GM12892 (cell line): ENCODE measurements at regions not wholly inside any gene's neighbourhood (a gene's known extent, or its start where the extent isn't known, plus 50 kb on each side); places are given as distances from the start of the nearest gene placed in this dataset.

Experiments
- DNase-seq: peaks from one replicate; pipeline ENCODE4 v3.0.0; 2011; ENCODE audit not compliant: insufficient read length
- FAIRE-seq: peaks from 2 replicates; lab custom pipeline; 2011; peaks lifted over from hg19 to GRCh38; lab: Jason Lieb, UNC
- POLR2A ChIP-seq: IDR thresholded peaks from 2 replicates; pipeline ENCODE4 v1.6.1; 2011; ENCODE audit warnings: low read depth, low read length, control low read depth
- POLR2AphosphoS5 ChIP-seq: IDR thresholded peaks from 2 replicates; pipeline ENCODE4 v1.6.1; 2011; ENCODE audit warnings: low read depth, low read length, control low read depth
- TAF1 ChIP-seq: IDR thresholded peaks from 2 replicates; pipeline ENCODE4 v1.6.1; 2011; ENCODE audit warnings: low read depth, mild to moderate bottlenecking, control low read depth, low read length, borderline replicate concordance

GRCh38 chr12:107543416-107543815 lies 142.2 kb upstream of the PWP1 start:
- no peak for TF ChIP-seq POLR2A
- TF ChIP-seq TAF1: no peak
- TF ChIP-seq POLR2AphosphoS5: no peak
- FAIRE-seq (no peak), DNase-seq (no peak)

GRCh38 chr12:107543841-107544240 lies 141.8 kb upstream of the PWP1 start:
- TF ChIP-seq POLR2AphosphoS5 (no peak), POLR2A (no peak), TAF1 (no peak)
- no peak for FAIRE-seq
- no peak for DNase-seq

GRCh38 chr12:107544937-107545336 lies 140.7 kb upstream of the PWP1 start:
- TF ChIP-seq POLR2AphosphoS5: no peak
- TF ChIP-seq TAF1: no peak
- no peak for TF ChIP-seq POLR2A
- DNase-seq: no peak
- no peak for FAIRE-seq

DNA sequence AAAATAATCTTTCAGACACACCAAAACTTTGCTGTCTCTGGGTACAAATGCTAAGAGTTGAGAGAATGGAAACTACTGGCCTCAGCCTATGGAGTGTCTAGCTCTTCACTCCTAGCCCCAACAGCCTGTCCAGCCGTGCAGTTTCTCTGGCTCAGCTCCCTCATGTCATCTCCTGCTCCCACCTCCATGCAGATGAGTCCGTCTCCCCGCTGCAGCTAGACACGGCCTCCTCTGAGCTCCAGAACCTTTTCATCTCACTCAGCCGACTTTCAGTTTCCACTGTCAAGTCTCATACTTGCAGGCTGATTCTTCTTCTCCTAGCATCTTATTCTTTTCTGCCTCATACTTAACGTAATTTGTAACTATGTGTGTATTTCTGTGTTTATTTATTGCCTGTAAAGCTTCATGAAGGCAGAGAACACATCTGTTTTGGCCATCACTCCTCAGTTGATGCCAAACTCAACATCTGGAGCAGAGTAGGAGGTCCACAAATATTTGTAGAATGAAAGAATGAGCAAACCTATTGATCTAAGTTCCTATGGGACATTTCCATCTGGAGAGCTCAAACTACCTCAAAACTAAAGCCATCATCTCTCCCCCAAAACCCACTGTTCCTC lies 139.8 kb upstream of the PWP1 start:
- DNase-seq (no peak), FAIRE-seq (no peak)
- TF ChIP-seq POLR2A (no peak), POLR2AphosphoS5 (no peak), TAF1 (no peak)

DNA sequence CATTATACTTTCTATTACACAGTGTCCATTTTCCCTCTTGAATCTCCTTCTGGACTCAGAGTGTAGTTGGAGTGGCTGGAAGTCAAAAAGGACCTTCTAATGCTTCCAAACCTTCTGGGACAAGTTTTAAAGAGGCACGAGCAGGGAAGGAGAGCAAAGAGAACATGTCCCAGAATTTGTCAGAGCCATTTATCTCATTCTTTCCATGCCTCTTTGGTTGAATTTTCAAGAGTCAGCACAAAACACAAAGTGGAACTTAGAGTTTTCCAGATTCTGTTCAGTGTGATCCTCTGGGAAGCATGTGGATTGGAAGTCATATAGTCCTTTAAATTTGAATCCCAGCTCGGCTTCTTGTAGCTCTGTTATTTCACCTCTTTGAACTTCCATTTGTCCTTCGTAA lies 138.2 kb upstream of the PWP1 start:
- no peak for TF ChIP-seq TAF1
- TF ChIP-seq POLR2AphosphoS5: no peak
- no peak for TF ChIP-seq POLR2A
- FAIRE-seq (no peak), DNase-seq (no peak)

DNA sequence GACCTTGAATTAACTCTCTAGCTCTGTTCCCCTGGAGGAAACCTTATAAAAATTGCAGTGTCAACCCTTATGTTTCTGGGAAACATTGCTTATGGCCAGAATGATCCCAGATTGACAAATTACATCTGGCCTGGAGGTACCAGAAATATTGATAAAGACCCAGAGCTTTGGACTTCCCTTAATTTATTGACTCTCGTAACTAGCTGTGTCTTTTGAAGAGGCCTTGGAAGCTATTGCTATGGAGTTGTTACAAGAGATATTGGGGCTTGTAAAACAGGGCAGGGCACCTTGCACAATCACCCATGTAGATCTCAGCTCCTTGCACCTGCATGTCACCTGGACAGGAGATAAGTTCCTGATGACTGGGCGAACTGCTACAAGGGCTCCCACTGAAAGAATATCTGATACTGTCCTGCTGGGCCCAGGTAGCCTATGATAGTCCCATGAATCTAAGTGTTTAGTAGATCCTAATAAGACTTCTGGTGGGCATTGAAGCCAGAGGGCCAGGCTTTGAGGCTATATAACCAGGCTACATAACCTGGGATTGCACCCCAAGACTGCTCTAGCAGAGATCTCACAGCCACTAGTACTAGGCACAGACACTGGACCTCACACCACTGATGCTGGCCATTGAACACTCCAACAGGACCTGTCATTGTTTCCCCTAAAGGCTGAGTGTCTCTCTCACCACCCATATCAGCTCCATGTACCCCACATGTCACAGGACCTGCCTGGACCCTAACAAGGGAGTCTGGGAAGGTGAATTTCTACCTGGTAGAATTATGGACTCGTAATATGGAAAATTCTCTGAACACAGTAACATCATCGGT lies 135.7 kb upstream of the PWP1 start:
- TF ChIP-seq POLR2A (no peak), POLR2AphosphoS5 (no peak), TAF1 (no peak)
- FAIRE-seq (no peak), DNase-seq (no peak)

DNA sequence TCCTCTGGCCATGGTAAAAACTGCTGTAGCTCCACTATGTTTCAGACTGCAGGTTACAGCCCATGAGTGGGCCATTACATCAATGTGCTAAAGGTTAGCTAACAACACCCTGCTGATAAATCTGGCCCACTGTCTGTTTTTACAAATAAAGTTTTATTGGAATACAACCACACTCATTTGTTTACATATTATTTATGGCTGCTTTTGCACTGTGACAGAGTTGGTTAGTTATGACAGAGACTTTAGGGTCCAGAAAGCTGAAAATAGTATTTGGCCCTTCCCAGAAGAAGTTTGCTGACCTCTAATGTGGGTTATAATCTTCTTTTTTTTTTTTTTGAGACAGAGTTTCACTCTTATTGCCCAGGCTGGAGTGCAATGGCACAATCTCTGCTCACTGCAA lies 134.2 kb upstream of the PWP1 start:
- no peak for FAIRE-seq

DNA sequence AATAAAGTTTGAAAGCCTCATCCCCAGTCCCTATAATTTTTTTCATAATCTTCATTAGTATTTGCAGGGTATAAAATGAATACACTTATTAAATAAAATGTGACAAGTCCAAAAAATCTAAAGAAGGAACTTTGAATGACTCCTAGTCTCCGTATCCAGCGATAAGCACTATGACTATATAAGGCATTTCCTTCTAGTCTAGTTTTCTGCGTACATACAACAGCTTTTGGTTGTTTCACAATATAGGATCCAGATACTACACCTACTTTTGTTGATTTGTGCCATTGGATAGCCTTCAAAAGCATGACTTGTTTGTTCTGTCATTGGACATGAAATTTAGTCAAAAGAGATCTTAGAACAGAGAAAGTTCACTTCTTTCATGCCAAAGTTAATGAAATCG lies 133.3 kb upstream of the PWP1 start:
- FAIRE-seq (no peak), DNase-seq (no peak)
- TF ChIP-seq POLR2AphosphoS5: no peak
- TF ChIP-seq TAF1: no peak
- TF ChIP-seq POLR2A: no peak

More for the DNA sequence above, 134.2 kb upstream of the PWP1 start:
- no peak for DNase-seq
- TF ChIP-seq POLR2AphosphoS5 (no peak), POLR2A (no peak), TAF1 (no peak)

GRCh38 chr12:107553211-107553765 lies 132.3 kb upstream of the PWP1 start:
- no peak for FAIRE-seq
- DNase-seq: no peak
- TF ChIP-seq POLR2A (no peak), POLR2AphosphoS5 (no peak), TAF1 (no peak)

DNA sequence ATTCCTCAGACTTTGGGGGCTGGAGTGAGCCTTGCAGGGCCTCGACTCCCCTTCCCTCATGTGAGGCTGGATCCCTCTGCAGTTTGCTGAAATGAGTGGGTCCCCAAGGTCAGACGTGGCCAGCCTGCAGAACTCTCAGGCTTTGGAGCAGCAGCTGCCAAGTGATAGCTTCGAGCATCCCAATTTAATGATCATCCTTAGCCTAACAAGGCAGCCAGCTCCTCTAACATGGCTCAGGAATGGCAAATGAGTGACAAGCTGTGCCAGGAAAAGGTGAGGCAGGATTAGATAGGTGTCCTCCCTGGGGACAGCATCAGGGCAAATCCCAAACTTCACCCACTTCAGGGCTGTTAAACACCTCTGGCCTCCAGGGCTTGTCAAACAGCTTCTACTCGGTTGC lies 130.7 kb upstream of the PWP1 start:
- TF ChIP-seq POLR2A: no peak
- no peak for TF ChIP-seq TAF1
- TF ChIP-seq POLR2AphosphoS5: no peak
- DNase-seq (no peak), FAIRE-seq (no peak)

DNA sequence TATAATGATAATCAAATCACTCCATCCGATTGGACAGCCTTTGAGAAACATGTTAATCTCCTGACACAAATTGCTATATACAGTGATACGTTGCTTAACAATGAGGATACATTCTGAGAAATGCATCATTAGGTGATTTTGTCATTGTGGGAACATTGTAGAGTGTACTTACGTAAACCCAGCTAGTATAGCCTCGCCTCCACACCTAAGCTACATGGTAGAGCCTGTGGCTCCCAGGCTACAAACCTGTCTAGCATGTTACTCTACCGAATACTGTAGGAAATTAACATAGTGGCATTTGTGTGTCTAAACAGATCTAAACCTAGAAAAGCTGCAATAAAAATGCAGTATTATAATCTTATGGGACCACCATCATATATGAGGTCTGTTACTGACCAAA lies 128.6 kb upstream of the PWP1 start:
- DNase-seq (no peak), FAIRE-seq (no peak)
- no peak for TF ChIP-seq TAF1
- TF ChIP-seq POLR2A: no peak
- no peak for TF ChIP-seq POLR2AphosphoS5
